Vagina (tissue), 2 donors: ENCODE measurements at regions not wholly inside any gene's neighbourhood (a gene's known extent, or its start where the extent isn't known, plus 50 kb on each side); places are given as distances from the start of the nearest gene placed in this dataset.

Experiments used
- CTCF ChIP-seq, 3 experiments: fragments of 450-650 bp in 2 of 3; fragments of 200-600 bp in 1 of 3; sonication (generic) in 1 of 3; IDR thresholded peaks; one replicate each; pipeline ENCODE4 v1.5.1; 2017 to 2019; ENCODE audit warnings: antibody characterized with exemption in 3 of 3, mild to moderate bottlenecking in 2 of 3, moderate library complexity in 2 of 3
- POLR2A ChIP-seq, 2 donors: fragments of 450-650 bp; IDR thresholded peaks; one replicate each; pipeline ENCODE4 v1.6.1; 2017; ENCODE audit warnings: antibody characterized with exemption in 2 of 2, mild to moderate bottlenecking in 2 of 2, moderate library complexity in 2 of 2
- POLR2AphosphoS5 ChIP-seq, 2 donors: sonication (generic); formaldehyde crosslinking; IDR thresholded peaks; one replicate each; pipeline ENCODE4 v1.9.0; 2017; ENCODE audit warnings: antibody characterized with exemption in 2 of 2, mild to moderate bottlenecking in 2 of 2, low read depth in 1 of 2; ENCODE audit not compliant: insufficient read depth in 1 of 2

- TF ChIP-seq CTCF (IDR thresholded peaks at IDR 0.05) (no peak), POLR2AphosphoS5 (IDR thresholded peaks at IDR 0.05; ENCODE audit: insufficient read depth in 1 of 2, low read depth in 1 of 2) (no peak), POLR2A (IDR thresholded peaks at IDR 0.05) (no peak)
Observed at GRCh38 chr1:72357411-72357810, 75.1 kb upstream of the NEGR1 start.
